CD4-positive, alpha-beta T cell treated with Interferon alpha-2 for 1 hour (primary cell): ENCODE measurements at regions not wholly inside any gene's neighbourhood (a gene's known extent, or its start where the extent isn't known, plus 50 kb on each side); places are given as distances from the start of the nearest gene placed in this dataset.
"Not testable (repeated sequence)": the region's sequence is repeated elsewhere in the genome, so short reads cannot be mapped to it uniquely, and the experiment has no call there.

Experiments used
- DNase-seq, 2 donors: peaks; one replicate each; pipeline ENCODE4 v3.0.0-alpha.2; 2020 to 2022

DNA sequence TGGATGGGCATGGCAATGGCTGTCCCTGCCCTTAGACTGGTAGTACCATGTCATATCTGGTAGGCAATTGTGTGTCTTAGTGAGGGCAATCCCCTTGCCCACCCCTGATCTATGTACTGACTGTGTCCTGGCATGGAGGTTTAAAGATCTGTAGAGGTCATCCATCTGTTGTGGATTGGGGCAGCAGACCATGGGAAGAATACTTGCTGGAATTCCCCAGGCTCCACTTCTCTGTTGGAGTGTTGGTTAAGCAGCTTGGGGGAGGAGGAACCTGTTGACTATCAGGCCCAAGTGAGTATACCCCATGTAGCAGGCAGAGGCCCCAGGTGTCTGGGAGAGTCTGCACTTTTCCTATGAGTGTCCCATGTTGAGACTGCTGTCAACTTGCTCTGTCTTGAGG lies 246.7 kb upstream of the DIPK2B start:
- no peak for DNase-seq

DNA sequence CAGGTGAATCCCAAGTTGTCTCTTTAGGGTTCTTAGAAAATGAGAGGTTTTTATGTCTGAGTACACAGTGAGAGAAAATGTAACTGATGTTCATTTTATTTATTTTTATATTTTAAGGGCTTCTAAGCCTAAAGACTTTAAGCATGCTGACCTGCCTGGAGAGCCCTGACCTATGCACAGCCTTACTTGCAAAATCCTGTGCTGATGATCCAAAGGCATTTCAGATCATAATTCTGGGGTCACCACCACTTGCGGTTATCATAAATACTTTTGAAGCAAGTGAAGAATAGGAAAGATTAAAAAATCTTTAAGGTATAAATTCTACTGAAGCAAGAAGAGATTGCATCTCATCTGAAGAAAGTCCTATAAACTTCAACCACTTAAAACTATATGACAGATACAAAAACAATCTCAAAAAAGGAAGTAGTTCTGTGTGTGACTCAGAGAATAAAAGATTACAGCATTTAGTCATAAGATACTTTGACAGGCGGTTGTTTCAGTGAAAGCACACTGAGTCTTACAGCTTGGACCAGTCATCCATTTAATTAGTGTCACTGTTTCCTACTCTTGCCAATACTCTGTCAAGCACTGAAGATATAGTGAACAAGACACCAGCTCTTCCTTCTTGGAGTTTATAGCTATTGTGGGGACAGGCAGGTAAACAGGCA lies 245.2 kb upstream of the DIPK2B start:
- DNase-seq: no peak

DNA sequence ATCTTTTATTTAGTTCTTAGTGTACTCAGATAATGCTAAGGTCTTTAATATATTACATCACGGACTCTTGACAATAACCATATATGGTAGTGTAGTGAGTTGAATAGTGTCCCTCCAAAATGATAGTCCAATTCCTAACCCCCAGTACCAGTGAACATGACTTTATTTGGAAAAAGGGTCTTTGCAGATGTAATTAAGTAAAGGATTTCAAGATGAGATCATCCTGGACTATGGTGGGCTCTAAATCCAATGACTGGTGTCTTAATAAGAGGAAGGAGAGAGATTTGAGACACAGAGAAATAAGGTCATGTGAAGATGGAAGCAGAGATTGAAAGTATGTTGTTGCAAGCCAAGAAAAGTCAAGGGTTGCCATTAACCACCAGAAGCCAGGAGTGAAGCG lies 236.5 kb upstream of the DIPK2B start:
- no peak for DNase-seq

DNA sequence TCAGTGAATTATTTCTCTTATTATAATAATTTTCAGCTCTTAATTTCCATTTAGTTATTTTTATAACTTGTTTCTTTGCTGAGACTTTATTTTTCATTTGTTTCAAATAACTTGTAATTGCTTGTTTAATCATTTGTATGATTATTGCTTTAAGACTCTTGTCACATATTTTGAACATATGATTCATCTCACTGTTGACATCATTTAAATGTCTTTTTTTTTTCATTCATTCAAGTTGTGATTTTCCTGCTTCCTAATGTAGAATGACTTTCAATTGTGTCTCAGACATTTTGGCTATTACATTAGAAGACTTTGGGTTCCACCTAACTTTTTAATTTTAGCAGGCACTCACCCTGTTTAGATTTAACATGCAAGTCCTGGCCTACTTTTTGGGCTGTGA lies 234.8 kb upstream of the DIPK2B start:
- DNase-seq: no peak

DNA sequence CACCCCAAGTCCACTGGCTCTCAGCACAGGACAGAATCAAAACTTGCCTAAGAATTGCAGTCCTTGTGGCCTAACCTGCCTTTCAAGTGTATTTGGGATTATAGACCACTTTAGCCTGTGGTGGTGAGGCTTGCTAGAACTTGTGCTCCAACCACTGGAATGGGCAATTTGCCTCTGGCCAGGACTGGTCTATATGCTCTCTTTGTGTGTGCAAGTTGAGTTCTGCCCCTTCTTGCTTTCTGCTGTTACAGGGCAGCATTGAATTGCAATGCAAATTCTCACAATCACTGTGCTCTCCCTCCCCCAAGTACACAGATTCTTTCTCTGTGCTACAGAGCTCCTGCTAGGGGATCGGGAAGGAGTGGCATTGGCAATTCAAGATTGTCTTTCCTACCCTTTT lies 233.6 kb upstream of the DIPK2B start:
- DNase-seq: no peak

DNA sequence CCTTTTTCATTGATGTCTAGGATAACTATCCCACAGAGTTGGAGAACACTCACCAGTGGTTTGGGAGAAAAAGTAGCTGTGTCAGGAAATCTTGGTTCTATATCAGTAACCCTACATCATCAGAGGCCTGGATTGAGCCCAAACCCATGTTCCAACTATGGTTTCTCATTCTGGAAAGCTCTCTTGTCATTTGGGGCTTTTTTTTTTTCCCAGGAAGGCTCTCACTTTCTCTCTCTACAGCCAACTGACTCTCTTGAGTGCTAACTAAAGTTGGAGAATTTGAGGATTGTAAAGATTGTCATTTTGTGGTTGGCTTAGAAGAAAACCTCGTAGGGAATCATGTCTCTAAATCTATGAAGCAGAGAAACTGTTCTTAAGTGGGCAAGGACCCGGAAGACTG lies 228.2 kb upstream of the DIPK2B start:
- DNase-seq: no peak

DNA sequence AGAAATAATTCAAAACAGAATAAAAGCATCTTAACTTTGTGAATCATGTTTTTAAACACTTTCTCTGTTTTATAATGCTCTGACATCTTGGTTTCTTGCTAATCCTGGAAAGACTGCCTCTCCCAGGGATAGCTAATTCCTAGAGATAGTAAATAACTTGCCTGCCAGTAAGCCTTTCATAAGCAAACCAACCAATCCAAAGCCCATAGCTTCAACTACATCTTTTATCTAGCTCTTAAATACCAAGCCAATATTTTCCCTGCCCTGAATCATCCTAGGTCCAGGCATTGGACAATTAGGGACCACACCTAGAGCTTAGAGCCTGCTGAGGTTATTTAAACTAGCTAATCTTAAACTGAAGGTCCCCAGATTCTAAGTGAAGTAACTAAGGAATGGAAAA lies 223.7 kb upstream of the DIPK2B start:
- DNase-seq: no peak

DNA sequence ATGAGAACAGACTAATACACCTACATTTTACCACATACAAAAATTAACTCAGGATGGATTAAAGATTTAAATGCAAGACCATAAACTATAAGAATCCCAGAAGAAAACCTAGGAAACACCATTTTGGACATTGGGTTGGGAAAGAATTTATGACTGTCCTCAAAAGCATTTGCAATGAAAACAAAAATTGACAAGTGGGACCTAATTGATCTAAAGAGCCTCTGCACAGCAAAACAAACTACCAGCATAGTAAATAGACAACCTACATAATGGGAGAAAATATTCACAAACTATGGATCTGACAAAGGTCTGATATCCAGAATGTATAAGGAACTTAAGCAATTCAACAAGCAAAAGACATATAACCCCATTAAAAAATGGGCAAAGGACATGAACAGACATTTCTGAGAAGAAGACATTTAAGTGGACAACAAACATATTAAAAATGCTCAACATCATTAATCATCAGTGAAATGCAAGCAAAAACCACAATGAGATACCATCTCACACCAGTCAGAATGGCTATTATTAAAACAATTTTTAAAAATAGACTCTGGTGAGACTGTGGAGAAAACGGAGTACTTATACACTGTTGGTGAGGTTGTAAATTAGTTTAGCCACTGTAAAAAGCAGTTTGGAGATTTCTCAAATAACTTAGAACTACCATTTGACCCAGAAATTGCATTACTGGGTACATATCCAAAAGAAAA lies 221.7 kb upstream of the DIPK2B start:
- no peak for DNase-seq

DNA sequence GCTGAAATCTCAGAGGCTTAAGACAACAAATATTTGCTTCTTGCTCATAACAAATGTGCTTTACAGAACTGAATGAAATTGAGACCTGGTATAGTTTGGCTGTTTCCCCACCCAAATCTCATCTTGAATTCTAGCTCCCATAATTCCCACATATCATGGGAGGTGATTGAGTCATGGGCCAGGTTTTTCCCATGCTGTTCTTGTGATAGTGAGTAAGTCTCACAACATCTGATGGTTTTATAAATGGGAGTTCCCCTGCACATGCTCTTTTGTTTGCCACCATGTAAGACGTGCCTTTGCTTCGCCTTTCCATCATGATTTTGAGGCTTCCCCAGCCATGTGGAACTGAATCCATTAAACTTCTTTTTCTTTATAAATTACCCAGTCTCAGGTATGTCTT lies 221.1 kb upstream of the DIPK2B start:
- no peak for DNase-seq

DNA sequence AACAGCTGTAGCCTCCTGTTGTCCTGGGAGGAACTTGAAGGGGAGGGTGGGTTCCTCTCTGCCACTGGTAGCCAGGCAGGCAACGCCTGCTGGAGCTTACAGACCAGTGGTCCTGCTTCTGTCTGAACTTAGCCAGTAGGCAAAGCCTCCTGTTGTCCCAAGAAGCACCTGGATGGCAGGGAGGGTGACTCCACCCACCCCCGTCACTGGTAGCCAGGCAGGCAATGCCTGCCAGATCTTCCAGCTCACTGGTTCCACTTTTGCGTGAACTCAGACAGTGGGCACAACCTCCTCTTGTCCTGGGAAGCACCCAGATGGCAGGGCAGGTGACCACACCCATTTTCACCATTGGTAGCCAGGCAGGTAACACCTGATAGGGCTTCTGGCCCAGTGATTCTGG lies 203.5 kb upstream of the DIPK2B start:
- DNase-seq: no peak

DNA sequence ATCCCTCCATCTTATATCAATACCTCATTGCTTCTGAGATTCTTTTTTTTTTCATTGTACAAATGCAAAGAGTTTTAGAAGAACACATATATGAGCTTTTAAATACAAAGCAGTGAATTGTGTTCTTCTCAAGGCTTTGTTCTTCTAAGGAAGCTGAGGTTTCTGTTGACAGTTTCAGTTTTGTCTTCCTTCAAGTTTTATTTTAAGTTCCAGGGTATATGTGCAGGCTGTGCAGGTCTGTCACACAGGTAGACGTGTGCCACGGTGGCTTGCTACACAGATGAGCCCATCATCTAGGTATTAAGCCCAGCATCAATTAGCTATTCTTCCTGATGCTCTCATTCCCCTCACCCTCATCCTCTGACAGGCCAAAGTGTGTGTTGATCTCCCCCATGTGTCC lies 201.2 kb upstream of the DIPK2B start:
- DNase-seq: no peak

DNA sequence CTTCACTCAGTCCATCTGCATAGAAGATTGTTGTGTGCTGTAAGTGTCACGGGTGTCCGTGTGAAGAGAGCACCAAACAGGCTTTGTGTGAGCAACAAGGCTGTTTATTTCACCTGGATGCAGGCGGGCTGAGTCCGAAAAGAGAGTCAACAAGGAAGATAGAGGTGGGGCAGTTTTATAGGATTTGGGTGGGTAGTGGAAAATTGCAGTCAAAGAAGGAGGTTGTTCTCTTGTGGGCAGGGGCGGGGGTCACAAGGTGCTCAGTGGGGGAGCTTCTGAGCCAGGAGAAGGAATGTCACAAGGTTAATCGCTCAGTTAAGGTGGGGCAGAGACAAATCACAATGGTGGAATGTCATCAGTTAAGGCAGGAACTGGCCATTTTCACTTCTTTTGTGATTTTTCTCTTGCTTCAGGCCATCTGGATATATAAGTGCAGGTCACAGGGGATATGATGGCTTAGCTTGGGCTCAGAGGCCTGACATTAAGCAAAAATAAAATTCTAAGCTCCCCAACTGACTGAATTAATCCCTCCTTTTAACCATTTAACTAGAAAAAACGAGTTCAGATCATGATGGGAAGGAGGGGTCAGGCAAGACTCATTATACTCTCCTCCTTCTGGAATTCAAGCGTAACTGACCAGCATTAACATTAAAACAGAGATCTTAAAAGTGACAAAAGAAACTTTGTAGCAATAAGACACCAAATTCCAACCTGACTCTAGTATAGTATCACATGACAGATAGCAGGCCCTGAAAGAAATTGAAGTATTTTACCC lies 200.5 kb upstream of the DIPK2B start:
- not testable (repeated sequence) for DNase-seq

DNA sequence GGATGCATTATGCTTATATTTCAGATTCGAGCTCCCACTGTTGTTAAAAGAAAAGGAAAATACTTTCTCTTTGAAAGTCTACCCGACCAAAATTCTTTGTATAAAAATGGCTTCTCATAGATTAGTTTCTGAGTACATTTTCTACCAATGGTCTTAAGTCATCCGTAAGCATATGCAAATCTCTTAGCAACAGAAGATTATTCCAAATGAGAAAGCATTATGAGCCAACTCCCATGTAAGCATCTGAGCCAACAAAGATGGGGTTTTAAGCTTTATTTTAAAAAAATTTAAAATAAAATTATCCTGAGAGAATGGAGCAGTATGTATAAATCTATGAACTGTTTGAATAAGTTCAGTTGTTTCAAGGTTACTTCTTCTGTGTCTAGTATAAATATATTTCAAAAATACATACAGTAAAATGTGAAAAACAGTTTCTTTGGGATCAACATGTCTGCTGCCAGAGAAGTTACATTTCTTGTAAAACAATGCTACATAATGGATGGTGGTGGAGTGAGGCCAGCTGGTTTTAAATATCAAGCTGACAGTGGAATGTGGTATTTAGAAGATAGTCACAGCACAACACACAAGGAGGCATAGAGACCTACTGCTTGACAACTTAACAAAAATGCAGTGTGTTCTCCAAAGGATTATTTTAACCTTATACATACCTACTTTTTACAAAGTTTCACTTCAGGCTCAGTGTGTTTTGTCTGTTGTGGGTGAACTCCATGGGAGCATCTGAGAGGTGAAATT lies 199.5 kb upstream of the DIPK2B start:
- DNase-seq: no peak

DNA sequence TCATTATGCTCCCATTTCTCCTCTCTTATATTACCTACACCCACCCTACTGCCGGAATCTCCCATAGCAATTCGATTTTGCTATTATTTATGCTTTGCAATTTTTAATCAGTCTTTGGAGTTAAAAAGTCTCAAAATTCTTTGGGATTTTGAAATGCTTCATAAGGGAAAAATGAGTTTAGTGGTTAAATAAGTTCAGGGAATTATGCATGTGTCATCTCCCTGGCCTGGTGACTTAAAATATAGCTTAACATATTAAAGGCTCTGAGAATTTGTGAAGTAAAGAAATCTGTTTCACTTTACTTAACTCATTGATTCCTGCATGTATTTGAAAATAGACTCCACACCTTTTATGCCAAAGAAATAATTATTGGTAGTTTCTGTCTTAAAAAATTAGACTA lies 185.1 kb upstream of the DIPK2B start:
- DNase-seq: no peak

DNA sequence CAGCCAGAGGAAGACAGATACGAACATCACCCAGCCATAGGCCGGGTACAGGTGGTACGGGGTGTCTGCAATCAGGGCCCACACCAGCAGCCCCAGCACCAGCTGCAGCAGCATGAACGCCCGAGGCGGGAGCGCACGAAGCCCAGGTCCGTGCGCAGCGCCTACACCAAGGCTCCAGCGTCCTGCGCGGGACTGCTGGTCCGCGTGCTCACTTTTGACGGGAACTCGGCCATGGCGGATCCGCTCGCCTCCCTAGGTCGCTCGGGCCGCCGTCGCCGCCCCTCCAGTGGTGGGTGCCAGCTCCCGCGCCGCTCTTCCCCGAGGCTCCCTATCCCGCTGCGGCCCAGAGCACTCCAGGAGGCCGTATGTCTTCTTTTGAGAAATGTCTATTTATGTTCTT lies 181.2 kb upstream of the DIPK2B start:
- DNase-seq: no peak

DNA sequence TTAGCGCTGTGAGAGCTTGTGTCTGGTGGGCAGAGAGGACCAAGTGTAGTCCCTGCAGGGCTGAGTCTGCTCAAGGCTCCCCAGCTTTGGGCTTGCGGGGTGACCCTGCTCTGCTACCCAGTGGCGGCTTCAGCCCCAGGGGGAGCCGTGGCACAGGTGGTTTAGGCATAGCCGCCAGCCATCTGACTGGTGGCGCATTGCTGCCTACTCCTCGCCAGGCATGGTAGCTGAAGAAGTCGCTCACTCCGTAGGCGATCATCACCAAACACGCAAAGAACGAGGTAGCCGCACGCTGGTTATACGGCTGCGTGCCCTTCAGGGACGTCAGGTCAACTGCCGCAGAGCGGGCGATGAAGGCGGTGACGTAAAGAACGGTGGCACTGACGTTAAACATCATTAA lies 180.7 kb upstream of the DIPK2B start:
- no peak for DNase-seq

DNA sequence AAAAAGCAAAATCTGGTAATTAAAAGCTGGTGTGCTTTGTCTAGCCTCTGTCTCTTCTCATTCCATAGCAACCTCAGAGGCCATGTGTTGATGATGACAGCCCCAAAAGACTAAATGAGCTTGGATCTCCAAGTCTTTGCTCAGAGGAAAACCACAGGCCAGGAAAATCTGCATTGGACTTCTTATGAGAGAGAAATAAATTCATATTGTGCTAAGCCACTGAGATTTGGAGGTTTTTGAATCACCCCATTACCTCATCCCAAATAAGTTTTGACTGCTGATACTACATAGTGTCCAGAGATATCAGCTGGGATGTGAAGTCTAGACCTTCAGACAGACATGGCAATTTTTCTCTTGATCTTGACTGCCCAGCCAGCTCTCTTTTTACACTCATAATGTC lies 178.6 kb upstream of the DIPK2B start:
- DNase-seq: no peak

DNA sequence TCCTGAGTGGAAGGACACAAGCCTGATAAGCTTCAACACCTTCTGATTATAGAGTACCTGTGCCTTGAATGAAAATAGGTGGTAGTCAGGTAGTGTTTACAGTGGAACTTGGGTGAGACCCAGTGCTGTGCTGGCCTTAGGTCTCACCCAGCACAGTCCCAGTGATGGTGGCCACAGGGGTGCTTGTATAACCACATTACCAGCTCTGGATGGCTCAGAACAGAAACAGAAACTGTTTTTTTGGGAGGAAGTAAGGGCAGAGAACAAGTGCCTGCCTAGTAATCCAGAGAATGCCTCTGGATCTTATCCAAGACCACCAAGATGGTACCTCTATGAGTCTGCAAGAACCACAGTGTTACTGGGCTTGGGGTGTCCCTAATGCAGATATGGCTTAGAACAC lies 171.5 kb upstream of the DIPK2B start:
- no peak for DNase-seq

DNA sequence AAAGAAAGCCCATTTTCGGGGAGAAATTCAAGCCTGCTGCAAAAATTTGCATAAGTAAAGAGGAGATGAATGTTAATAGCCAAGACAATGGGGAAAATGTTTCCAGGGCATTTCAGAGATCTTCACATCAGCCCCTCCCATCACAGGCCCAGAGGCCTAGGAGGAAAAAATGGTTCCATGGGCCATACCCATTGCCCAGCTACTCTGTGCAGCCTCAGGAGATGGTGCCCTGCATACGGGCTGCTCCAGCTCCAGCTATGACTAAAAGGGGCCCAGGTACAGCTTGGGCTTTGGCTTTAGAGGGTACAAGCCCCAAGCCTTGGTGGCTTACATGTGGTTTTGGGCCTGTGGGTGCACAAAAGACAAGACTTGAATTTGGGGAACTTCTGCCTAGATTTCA lies 168.0 kb upstream of the DIPK2B start:
- no peak for DNase-seq

DNA sequence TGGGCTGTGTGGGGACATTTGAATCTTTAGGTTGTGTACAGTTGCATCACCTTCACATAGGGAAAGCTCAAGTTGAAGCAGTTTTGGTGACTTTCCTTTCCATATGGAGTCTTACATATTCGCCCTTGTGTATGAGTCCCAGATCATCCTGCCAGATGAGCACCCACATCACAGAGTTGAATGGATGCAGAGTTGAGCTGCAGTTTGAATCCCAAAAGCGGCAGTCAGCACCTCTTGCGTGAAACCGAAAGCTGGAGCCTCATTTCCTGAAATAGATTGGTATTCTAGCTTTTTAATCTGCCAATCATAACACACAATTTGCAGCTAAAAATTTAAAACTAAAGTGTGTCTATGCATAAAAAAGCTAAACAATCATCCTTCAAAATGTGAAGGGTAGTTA lies 162.9 kb upstream of the DIPK2B start:
- DNase-seq: no peak

DNA sequence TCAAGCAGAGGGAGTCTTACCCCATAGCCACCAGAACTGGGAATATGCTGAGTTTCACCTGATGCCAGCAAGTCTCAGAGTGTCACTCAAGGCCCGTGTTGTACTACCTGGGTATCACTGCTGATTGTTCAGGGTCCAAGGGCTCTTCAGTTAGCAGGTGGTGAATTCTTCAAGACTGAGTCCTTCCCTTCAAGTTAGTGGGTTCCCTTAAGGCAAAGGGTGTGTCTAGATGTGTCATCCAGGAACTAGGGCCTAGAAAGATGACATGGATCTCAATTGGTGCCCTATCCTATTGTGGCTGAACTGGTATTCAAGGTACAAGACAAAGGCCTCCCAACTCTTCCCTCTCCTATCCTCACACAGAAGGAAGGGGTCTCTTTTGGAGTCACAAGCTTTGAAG lies 159.9 kb upstream of the DIPK2B start:
- DNase-seq: no peak

DNA sequence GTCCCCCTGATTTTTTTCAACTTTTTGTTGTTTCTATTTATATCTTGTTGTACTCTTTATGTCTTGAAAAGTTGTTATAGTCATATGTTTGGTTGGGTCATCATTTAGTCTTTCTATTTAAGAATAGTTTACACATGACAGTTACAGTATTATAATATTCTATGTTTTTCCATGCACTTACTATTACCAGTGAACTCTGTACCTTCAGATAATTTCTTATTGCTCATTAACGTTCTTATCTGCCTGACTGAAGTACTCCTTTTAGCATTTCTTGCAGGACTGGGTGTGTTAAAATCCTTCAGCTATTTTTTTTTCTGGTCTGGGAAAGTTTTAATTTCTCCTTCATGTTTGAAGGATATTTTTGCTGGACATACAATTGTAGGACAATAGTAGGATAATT lies 157.7 kb upstream of the DIPK2B start:
- DNase-seq: no peak

DNA sequence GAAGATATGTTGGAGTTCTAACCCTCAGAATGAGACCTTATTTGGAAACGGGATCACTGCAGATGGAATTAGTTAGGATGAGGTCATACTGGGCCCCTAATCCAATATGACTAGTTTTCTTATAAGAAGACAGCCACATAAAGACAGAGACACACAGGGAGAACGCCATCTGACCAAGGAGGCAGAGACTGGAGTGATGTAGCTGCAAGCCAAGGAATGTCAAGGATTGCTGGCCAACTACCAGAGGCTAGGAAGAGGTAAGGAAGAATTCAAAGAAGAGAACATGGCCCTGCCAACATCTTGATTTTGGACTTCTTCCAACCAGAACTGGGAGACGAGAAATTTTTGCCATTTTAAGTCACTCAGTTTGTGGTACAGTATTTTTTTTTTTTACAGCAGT lies 152.8 kb upstream of the DIPK2B start:
- no peak for DNase-seq

DNA sequence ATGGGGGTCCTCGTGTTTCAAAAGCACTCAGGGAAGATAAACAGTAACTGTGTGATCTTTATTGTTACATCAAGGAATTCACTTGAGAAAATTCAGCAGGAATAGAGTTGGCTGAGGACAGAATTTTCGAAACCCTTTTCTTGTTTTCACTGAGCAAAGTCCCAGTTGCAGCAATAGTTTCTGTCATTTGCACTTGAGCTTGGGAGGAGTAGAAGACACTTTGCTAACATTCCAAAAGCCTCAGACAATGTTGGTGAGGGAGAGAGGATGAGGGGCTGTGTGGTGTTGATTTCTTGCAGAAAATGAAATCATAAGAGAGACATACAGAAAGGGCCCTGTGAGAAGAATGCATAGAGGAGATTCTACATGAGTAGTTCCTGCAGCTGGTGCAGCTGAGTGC lies 151.9 kb upstream of the DIPK2B start:
- no peak for DNase-seq
